BJ (cell line): ENCODE measurements at regions not wholly inside any gene's neighbourhood (a gene's known extent, or its start where the extent isn't known, plus 50 kb on each side); places are given as distances from the start of the nearest gene placed in this dataset.
A peak's percentile ranks its signal among the peaks of the same experiment; 100 is the strongest.

Experiments used
- CTCF ChIA-PET: fragments of 350-600 bp; formaldehyde crosslinking; extraction: SDS; loops from one replicate; lab custom pipeline; 2021; ENCODE audit warnings: antibody characterized with exemption, inconsistent platforms; lab: Yijun Ruan, JAX
- POLR2A ChIA-PET: fragments of 300-600 bp; sonication (Branson Sonifier 250); formaldehyde crosslinking; extraction: SDS; loops from one replicate; lab custom pipeline; 2021; ENCODE audit warnings: antibody characterized with exemption; lab: Charles Lee
- DNase-seq: peaks from one replicate; pipeline ENCODE4 v3.0.0-alpha.2; 2011; ENCODE audit warnings: low read depth
- H3K27me3 ChIP-seq: 2 replicates; pipeline ENCODE4 v1.6.0; 2011; ENCODE audit warnings: low read length; ENCODE audit not compliant: control insufficient read depth, insufficient read depth
- H3K36me3 ChIP-seq: 2 replicates; pipeline ENCODE4 v1.5.1; 2011; ENCODE audit warnings: low read length; ENCODE audit not compliant: control insufficient read depth, insufficient read depth
- H3K4me3 ChIP-seq: 2 replicates; pipeline ENCODE4 v1.5.1; 2011; ENCODE audit warnings: low read depth, mild to moderate bottlenecking, control low read depth, low read length
- TF ChIP-seq, protein P1 (sequence below): IDR thresholded peaks from 2 replicates; pipeline ENCODE4 v1.5.1; 2011; ENCODE audit warnings: low read depth, mild to moderate bottlenecking, control low read depth, inconsistent platforms, low read length, moderate library complexity; ENCODE audit not compliant: insufficient read depth

DNA sequence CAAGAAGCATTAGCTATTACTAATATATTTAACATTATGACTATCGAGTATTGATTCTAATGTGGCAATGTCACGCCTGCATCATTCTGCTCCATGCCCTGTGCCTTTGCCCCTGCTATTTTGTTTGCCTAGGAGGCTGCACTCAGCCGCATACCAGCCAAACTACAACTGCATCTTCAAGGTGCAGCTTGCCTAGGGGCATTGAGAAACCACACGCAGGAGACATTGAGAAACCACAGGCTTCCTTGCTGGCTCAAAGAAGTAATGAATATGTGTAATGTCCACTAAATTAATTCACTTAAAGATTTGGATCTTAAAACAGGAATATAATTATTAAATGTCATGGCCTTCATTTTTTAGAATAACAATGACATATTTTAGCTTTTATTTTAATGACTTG is 683.6 kb upstream of the TENM3 start:
- Histone ChIP-seq H3K4me3 (no peak overlapping the region), H3K36me3 (no peaks in the 10 kb centered on the region), H3K27me3 (peaks cover 1% of the 10 kb centered on the region; the same call in 1 of the 2 replicates)
- ChIA-PET CTCF (no interaction called here), POLR2A (no interaction called here)
- TF ChIP-seq, protein P1, sequence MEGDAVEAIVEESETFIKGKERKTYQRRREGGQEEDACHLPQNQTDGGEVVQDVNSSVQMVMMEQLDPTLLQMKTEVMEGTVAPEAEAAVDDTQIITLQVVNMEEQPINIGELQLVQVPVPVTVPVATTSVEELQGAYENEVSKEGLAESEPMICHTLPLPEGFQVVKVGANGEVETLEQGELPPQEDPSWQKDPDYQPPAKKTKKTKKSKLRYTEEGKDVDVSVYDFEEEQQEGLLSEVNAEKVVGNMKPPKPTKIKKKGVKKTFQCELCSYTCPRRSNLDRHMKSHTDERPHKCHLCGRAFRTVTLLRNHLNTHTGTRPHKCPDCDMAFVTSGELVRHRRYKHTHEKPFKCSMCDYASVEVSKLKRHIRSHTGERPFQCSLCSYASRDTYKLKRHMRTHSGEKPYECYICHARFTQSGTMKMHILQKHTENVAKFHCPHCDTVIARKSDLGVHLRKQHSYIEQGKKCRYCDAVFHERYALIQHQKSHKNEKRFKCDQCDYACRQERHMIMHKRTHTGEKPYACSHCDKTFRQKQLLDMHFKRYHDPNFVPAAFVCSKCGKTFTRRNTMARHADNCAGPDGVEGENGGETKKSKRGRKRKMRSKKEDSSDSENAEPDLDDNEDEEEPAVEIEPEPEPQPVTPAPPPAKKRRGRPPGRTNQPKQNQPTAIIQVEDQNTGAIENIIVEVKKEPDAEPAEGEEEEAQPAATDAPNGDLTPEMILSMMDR: no peak
- no peak for DNase-seq

GRCh38 chr4:181562399-181562798 is 680.8 kb upstream of the TENM3 start:
- TF ChIP-seq, protein P1: no peak
- Histone ChIP-seq H3K4me3 (no peak overlapping the region), H3K36me3 (no peaks in the 10 kb centered on the region), H3K27me3 (peaks cover 1% of the 10 kb centered on the region; the same call in 1 of the 2 replicates)
- POLR2A ChIA-PET: interaction anchor here (0.5 kb wide), 1 partner anchor 43 kb away, joined by 5 read pairs; no protein-coding TSS in a partner anchor
- DNase-seq: no peak
- CTCF ChIA-PET: interaction anchor here (0.6 kb wide), 1 partner anchor 398 kb away, joined by 3 read pairs; no protein-coding TSS in a partner anchor

GRCh38 chr4:181564625-181565024 is 678.6 kb upstream of the TENM3 start:
- CTCF ChIA-PET: no interaction called here
- TF ChIP-seq, protein P1: no peak
- POLR2A ChIA-PET: no interaction called here
- peaks cover 1% of the 10 kb centered on the region; the same call in 1 of the 2 replicates for H3K27me3 ChIP-seq
- no peak overlapping the region for H3K4me3 ChIP-seq
- DNase-seq: no peak
- H3K36me3 ChIP-seq: no peaks in the 10 kb centered on the region

DNA sequence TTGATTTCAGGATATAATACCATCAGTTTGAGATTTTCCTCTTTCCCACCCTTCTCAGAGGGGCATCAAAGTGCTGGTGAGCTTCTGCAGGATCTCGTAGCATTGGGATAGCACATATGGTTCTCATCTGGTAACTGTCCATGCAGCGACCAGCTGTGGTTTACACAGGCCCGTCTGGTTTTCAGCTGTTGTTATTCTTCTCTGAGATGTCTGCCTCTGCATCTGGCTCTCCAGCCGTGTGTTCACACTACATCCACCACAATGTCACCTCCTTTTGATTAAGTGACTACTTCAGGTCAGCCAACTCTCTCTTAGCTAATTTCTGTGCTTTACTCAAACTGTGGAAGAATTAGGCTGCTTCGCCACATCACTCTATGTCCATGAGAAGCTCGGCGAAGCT is 676.7 kb upstream of the TENM3 start:
- Histone ChIP-seq H3K4me3 (no peak overlapping the region), H3K36me3 (no peaks in the 10 kb centered on the region), H3K27me3 (peaks cover 3% of the 10 kb centered on the region; the same call in 1 of the 2 replicates)
- DNase-seq: no peak
- TF ChIP-seq, protein P1: no peak
- ChIA-PET POLR2A (interaction anchor here (0.5 kb wide), 1 partner anchor 220 kb away, joined by 4 read pairs; no protein-coding TSS in a partner anchor), CTCF (interaction anchor here (0.7 to 0.9 kb wide), 2 partner anchors 9 to 699 kb away, joined by 3 read pairs; no protein-coding TSS in a partner anchor)

DNA sequence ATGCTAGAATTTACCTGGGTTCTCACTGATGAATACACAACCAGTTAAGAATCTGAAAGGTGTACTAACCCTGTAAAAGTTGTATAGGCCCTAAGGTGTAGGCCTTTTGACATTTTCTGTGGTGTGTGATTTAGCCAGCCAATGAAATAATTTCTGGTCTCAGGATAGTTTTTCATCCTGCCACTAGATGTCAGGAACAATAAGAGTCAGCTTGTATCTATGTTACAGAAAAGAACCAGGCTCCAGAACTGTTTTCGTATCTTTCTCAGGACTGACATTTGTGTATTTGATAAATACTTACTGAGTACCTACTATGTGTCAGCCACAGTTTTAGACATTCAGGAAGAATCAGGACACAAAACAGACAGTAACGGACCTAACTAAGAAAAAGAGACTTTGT is 673.6 kb upstream of the TENM3 start:
- DNase-seq: no peak
- ChIA-PET POLR2A (no interaction called here), CTCF (no interaction called here)
- no peaks in the 10 kb centered on the region for H3K36me3 ChIP-seq
- H3K4me3 ChIP-seq: no peak overlapping the region
- H3K27me3 ChIP-seq: 0 out of 2 replicates have a peak, but pooled peaks cover 2% of the 10 kb centered on the region
- TF ChIP-seq, protein P1: peak; percentile 55
